ENCODE measurements at regions not wholly inside any gene's neighbourhood (a gene's known extent, or its start where the extent isn't known, plus 50 kb on each side); places are given as distances from the start of the nearest gene placed in this dataset.

DNA sequence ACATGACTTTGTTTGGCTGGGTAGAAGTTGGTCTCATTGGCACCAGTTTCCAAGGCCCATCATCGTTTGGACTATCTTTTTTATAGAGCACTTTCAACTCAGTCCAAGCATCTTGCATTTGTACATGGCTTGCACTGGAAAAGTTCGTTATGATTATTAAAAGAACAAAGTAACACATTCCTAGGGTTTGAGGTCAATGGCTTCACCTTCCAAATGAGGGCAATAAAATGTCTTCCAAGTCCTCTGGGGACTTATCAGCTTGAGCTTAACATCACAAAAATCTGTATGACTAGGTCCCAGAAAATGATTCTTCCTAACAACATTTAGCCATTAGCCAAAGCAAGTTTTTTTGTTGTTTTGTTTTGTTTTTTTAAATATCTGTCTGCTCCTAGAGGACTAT is 610.8 kb downstream of the LMO4 start:
- H3K36me3 ChIP-seq (ENCODE audit: control insufficient read depth, insufficient read depth, low read length), result no peaks in the 10 kb centered on the region
- H3K9me3 ChIP-seq (ENCODE audit: control insufficient read depth, insufficient read depth, low read length), result no peaks in the 10 kb centered on the region
- H3K27me3 ChIP-seq (ENCODE audit: control insufficient read depth, insufficient read depth, low read length), result no peaks in the 10 kb centered on the region
- no peak overlapping the region for H3K27ac ChIP-seq (ENCODE audit: low read depth, low read length)
- H3K9ac ChIP-seq (ENCODE audit: low read depth, low read length), result no peak overlapping the region
- H3K4me1 ChIP-seq (ENCODE audit: control insufficient read depth, insufficient read depth, low read length), result peaks cover 28% of the 10 kb centered on the region
- H3K4me3 ChIP-seq (ENCODE audit: low read depth, low read length), result no peak overlapping the region

DNA sequence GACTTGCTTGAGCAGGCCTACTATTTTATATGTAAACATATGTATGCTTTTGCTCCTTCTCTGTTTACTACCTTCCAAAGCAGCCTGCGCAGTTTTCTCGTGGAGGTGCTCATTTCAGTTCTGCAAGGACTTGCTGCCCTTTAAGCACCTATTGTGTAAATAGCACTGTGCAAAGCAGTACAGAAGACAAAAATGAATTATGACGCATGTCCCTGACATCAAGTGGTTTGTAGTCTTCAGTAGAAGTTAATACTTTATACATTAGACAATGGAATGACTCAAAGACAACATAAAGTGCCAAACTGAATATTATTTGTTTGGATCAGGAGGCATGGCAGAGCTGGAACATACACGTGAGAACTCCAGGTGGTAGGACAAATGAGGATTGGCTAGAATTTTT is 611.7 kb downstream of the LMO4 start:
- no peaks in the 10 kb centered on the region for H3K27me3 ChIP-seq (ENCODE audit: control insufficient read depth, insufficient read depth, low read length)
- H3K9ac ChIP-seq (ENCODE audit: low read depth, low read length), result no peak overlapping the region
- H3K27ac ChIP-seq (ENCODE audit: low read depth, low read length), result peak overlapping the region; percentile 43
- no peak overlapping the region for H3K4me3 ChIP-seq (ENCODE audit: low read depth, low read length)
- H3K4me1 ChIP-seq (ENCODE audit: control insufficient read depth, insufficient read depth, low read length), result peaks cover 28% of the 10 kb centered on the region
- no peaks in the 10 kb centered on the region for H3K9me3 ChIP-seq (ENCODE audit: control insufficient read depth, insufficient read depth, low read length)
- no peaks in the 10 kb centered on the region for H3K36me3 ChIP-seq (ENCODE audit: control insufficient read depth, insufficient read depth, low read length)

DNA sequence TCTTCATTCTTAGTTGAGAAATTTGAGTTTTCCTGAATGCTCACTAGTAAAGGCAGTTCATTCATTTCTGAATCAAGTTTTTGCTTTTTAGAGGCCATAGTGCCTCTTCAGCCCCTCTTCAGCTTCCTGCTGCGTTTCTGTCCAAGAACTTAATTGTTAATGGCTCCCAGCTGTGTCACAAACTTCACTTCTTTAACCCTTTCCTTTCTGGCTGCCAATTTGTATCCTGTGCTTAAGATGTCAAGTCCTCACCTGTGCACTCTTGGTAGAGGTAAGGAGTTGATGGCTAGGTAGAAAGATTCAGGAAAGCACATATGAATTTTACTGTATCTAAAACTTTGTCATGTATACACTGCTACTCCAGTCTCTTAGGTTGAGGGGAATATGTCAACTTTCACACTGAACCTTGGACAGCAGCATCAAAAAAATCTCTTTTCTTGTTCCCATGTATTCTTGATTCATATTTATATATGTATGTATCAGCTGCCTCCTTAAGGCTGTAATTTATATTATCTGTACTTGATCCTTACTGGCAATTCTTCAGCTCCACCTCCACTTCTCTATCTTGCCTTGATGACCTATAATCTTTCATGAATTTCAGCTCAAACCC is 612.8 kb downstream of the LMO4 start:
- no peak overlapping the region for H3K9ac ChIP-seq (ENCODE audit: low read depth, low read length)
- H3K36me3 ChIP-seq (ENCODE audit: control insufficient read depth, insufficient read depth, low read length), result no peaks in the 10 kb centered on the region
- peaks cover 28% of the 10 kb centered on the region for H3K4me1 ChIP-seq (ENCODE audit: control insufficient read depth, insufficient read depth, low read length)
- H3K27ac ChIP-seq (ENCODE audit: low read depth, low read length), result peak overlapping the region; percentile 43
- no peaks in the 10 kb centered on the region for H3K9me3 ChIP-seq (ENCODE audit: control insufficient read depth, insufficient read depth, low read length)
- peak overlapping the region; percentile 35 for H3K4me3 ChIP-seq (ENCODE audit: low read depth, low read length)
- H3K27me3 ChIP-seq (ENCODE audit: control insufficient read depth, insufficient read depth, low read length), result no peaks in the 10 kb centered on the region

DNA sequence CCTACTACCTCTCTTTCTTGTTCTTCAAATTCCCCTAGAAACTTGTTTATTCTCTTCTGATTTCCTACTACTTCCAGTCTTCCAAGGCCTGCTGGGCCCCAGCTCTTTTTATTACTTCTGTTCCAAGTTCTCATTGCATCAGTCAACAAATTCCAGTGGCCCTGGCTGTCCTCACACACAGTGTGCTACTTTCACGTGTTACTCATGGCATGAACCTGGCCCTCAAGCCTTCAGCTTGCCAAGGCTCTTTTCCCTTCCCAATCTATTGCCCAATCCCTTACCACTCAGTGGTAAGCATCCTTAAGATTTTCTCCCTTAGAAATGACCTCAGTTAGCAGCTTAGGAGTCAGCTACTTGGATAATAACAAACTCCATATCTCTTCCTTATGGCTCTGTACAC is 613.5 kb downstream of the LMO4 start:
- H3K27ac ChIP-seq (ENCODE audit: low read depth, low read length), result no peak overlapping the region
- no peaks in the 10 kb centered on the region for H3K36me3 ChIP-seq (ENCODE audit: control insufficient read depth, insufficient read depth, low read length)
- H3K4me1 ChIP-seq (ENCODE audit: control insufficient read depth, insufficient read depth, low read length), result peaks cover 28% of the 10 kb centered on the region
- H3K9me3 ChIP-seq (ENCODE audit: control insufficient read depth, insufficient read depth, low read length), result no peaks in the 10 kb centered on the region
- no peak overlapping the region for H3K9ac ChIP-seq (ENCODE audit: low read depth, low read length)
- no peaks in the 10 kb centered on the region for H3K27me3 ChIP-seq (ENCODE audit: control insufficient read depth, insufficient read depth, low read length)
- H3K4me3 ChIP-seq (ENCODE audit: low read depth, low read length), result no peak overlapping the region

DNA sequence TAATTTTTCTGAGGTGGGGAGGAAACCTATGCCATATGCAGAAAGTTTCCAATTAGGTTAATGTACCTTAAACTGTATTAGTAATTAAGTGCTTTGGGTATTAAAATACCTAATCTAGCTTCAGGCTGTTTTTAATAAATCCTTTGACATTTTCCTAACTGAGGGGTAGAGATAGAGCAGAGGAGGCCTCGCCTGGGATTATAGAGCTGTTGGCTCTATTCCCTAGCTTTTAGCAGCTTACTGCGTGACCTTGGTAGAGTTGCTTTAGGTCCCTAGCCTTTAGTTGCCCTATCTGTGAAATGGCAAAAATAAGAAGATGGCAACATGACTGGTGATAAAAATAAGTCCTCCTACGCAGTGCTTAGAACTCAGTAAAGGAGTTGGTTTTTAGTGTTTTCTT is 621.0 kb downstream of the LMO4 start:
- Histone ChIP-seq H3K27me3 (ENCODE audit: control insufficient read depth, insufficient read depth, low read length) (no peaks in the 10 kb centered on the region), H3K9me3 (ENCODE audit: control insufficient read depth, insufficient read depth, low read length) (no peaks in the 10 kb centered on the region), H3K4me3 (ENCODE audit: low read depth, low read length) (no peak overlapping the region), H3K4me1 (ENCODE audit: control insufficient read depth, insufficient read depth, low read length) (peaks cover 9% of the 10 kb centered on the region; the same call in 1 of the 2 replicates), H3K27ac (ENCODE audit: low read depth, low read length) (no peak overlapping the region), H3K36me3 (ENCODE audit: control insufficient read depth, insufficient read depth, low read length) (no peaks in the 10 kb centered on the region), H3K9ac (ENCODE audit: low read depth, low read length) (no peak overlapping the region)

DNA sequence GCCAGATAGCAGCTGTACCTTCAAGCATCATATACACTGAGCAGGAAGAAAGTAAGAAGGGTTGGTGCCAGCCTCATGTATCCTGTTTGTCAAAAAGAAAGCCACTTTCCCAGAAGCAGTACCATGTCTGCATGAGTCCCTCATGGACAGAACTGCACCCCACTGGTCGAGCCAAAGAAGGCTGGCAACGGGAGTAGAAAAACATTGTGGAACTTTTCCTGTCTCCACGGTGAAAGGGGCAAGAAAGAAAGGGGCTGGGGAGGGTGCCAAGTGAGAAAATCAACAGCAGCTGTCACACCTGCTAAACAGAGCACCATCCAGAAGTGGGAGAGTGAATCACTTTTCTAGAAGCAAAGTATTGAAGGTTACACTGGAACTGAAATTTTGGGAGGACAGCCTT is 621.7 kb downstream of the LMO4 start:
- Histone ChIP-seq H3K9ac (ENCODE audit: low read depth, low read length) (no peak overlapping the region), H3K27ac (ENCODE audit: low read depth, low read length) (no peak overlapping the region), H3K4me3 (ENCODE audit: low read depth, low read length) (no peak overlapping the region), H3K27me3 (ENCODE audit: control insufficient read depth, insufficient read depth, low read length) (no peaks in the 10 kb centered on the region), H3K9me3 (ENCODE audit: control insufficient read depth, insufficient read depth, low read length) (no peaks in the 10 kb centered on the region), H3K4me1 (ENCODE audit: control insufficient read depth, insufficient read depth, low read length) (peaks cover 9% of the 10 kb centered on the region; the same call in 1 of the 2 replicates), H3K36me3 (ENCODE audit: control insufficient read depth, insufficient read depth, low read length) (no peaks in the 10 kb centered on the region)

DNA sequence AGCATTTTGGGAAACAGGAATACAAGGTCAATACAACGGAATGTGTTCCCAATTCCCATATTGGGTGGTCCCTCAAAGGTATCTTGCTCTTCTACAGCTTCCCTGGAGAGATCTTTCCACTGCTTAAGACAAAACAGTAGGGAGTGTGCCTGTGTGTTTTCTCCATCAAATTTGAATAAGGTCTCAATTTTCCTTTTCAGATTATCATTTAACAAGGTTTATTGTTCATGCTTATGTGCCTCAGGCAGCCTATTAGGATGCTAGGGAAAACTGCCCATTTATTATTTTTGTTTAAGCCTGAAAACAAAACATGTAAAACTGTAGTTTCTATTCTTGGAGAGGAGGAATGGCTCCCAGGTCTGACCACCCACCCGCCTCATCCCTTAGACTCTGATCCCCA is 622.7 kb downstream of the LMO4 start:
- H3K9me3 ChIP-seq (ENCODE audit: control insufficient read depth, insufficient read depth, low read length), result no peaks in the 10 kb centered on the region
- H3K9ac ChIP-seq (ENCODE audit: low read depth, low read length), result no peak overlapping the region
- H3K27me3 ChIP-seq (ENCODE audit: control insufficient read depth, insufficient read depth, low read length), result no peaks in the 10 kb centered on the region
- no peak overlapping the region for H3K27ac ChIP-seq (ENCODE audit: low read depth, low read length)
- H3K4me3 ChIP-seq (ENCODE audit: low read depth, low read length), result no peak overlapping the region
- H3K36me3 ChIP-seq (ENCODE audit: control insufficient read depth, insufficient read depth, low read length), result no peaks in the 10 kb centered on the region
- H3K4me1 ChIP-seq (ENCODE audit: control insufficient read depth, insufficient read depth, low read length), result peaks cover 9% of the 10 kb centered on the region; the same call in 1 of the 2 replicates

DNA sequence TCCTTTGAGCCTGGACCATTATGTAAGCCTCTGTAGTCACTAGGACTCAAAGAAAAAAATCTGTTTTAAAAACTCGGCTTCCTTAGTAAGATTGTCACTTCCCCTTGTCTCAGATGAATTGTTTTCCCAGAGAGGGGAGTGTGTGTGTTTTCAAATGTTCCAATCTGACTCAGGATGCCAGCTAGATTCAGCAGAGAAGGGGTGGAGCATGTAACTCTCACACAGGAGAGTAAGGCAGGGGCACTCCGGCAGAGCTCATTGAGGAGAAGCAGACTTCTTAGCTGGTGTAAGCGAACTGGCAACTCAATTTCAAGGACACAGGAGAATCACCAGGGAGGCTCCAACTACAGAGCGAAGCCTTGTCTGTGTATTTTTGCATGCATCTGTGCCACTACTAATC is 623.2 kb downstream of the LMO4 start:
- Histone ChIP-seq H3K9ac (ENCODE audit: low read depth, low read length) (no peak overlapping the region), H3K4me3 (ENCODE audit: low read depth, low read length) (no peak overlapping the region), H3K36me3 (ENCODE audit: control insufficient read depth, insufficient read depth, low read length) (no peaks in the 10 kb centered on the region), H3K27me3 (ENCODE audit: control insufficient read depth, insufficient read depth, low read length) (no peaks in the 10 kb centered on the region), H3K4me1 (ENCODE audit: control insufficient read depth, insufficient read depth, low read length) (peaks cover 9% of the 10 kb centered on the region; the same call in 1 of the 2 replicates), H3K9me3 (ENCODE audit: control insufficient read depth, insufficient read depth, low read length) (no peaks in the 10 kb centered on the region), H3K27ac (ENCODE audit: low read depth, low read length) (no peak overlapping the region)

DNA sequence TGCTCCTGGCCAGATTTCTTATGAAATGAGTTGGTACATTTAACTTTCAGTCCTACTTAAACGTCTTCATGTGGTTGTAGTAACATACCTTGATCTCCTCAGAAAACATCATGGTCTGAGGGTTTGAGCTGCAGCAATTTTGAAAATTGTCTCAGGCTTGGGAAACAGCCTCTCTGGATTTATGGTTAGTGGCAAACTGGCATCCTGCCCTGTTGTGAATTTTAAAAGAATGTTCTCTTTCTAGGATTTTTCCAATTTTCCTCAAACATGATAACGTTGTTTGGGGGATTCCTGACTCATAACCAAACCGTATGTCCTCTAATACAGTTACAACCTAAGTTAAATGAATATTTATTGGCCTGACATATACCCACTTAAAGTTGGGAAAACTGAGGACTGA is 624.4 kb downstream of the LMO4 start:
- peaks cover 9% of the 10 kb centered on the region; the same call in 1 of the 2 replicates for H3K4me1 ChIP-seq (ENCODE audit: control insufficient read depth, insufficient read depth, low read length)
- no peaks in the 10 kb centered on the region for H3K36me3 ChIP-seq (ENCODE audit: control insufficient read depth, insufficient read depth, low read length)
- H3K9ac ChIP-seq (ENCODE audit: low read depth, low read length), result no peak overlapping the region
- no peaks in the 10 kb centered on the region for H3K9me3 ChIP-seq (ENCODE audit: control insufficient read depth, insufficient read depth, low read length)
- H3K27ac ChIP-seq (ENCODE audit: low read depth, low read length), result no peak overlapping the region
- no peak overlapping the region for H3K4me3 ChIP-seq (ENCODE audit: low read depth, low read length)
- no peaks in the 10 kb centered on the region for H3K27me3 ChIP-seq (ENCODE audit: control insufficient read depth, insufficient read depth, low read length)

DNA sequence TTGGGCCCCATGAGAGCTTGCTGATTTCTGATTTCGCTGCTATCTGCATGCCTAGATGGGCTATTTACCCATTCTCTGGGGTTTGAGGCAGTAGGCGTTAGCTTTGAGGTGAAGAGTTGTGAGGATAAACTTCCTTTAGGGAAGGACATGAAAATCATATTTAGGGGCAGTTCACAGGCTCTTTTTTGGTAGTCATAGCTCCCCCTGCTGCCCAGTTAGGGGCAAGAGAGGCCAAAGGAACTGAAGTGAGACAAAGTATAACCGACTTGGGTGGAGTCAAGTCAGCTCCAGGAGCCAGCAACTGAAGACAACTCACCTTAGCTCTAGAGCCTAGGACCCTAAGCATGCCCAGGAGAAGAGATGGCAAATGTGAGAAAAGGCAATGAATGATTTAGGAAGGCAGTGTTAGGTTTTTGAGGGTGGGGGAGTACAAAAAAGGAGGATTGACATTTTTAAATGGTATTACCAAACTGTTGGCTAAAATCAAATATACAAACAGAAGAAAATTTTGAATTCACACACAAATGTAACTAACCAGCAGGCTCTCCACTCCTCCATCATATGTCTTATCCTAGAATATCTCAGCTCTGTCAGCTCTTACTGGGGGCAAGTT is 625.2 kb downstream of the LMO4 start:
- Histone ChIP-seq H3K27ac (ENCODE audit: low read depth, low read length) (no peak overlapping the region), H3K36me3 (ENCODE audit: control insufficient read depth, insufficient read depth, low read length) (no peaks in the 10 kb centered on the region), H3K4me1 (ENCODE audit: control insufficient read depth, insufficient read depth, low read length) (peaks cover 9% of the 10 kb centered on the region; the same call in 1 of the 2 replicates), H3K9me3 (ENCODE audit: control insufficient read depth, insufficient read depth, low read length) (no peaks in the 10 kb centered on the region), H3K9ac (ENCODE audit: low read depth, low read length) (no peak overlapping the region), H3K4me3 (ENCODE audit: low read depth, low read length) (no peak overlapping the region), H3K27me3 (ENCODE audit: control insufficient read depth, insufficient read depth, low read length) (no peaks in the 10 kb centered on the region)

DNA sequence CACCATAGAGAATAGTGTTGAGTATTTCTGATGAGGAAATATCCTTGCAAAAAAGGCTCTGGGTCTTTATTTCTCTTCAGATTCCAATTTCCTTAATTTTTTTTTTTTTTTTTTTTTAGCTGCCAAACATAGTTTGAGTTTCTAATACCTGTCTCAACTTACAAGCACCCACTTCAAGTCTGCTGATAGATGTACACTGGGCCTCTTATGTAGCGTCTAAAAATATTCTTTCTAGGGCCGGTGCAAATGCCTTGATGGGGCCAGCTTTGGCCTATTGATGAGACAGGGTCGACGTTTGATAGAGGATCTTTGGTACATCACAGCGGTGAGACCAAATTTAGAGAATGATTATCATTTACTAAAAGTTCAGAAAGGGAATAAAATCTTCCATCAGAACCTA is 626.4 kb downstream of the LMO4 start:
- Histone ChIP-seq H3K36me3 (ENCODE audit: control insufficient read depth, insufficient read depth, low read length) (no peaks in the 10 kb centered on the region), H3K27me3 (ENCODE audit: control insufficient read depth, insufficient read depth, low read length) (no peaks in the 10 kb centered on the region), H3K27ac (ENCODE audit: low read depth, low read length) (no peak overlapping the region), H3K4me3 (ENCODE audit: low read depth, low read length) (no peak overlapping the region), H3K9me3 (ENCODE audit: control insufficient read depth, insufficient read depth, low read length) (no peaks in the 10 kb centered on the region), H3K9ac (ENCODE audit: low read depth, low read length) (no peak overlapping the region), H3K4me1 (ENCODE audit: control insufficient read depth, insufficient read depth, low read length) (peaks cover 9% of the 10 kb centered on the region; the same call in 1 of the 2 replicates)

All from HUES48 (cell line).